HG03558 (cell line): ENCODE measurements at regions not wholly inside any gene's neighbourhood (a gene's known extent, or its start where the extent isn't known, plus 50 kb on each side); places are given as distances from the start of the nearest gene placed in this dataset.
"Not testable (repeated sequence)": the region's sequence is repeated elsewhere in the genome, so short reads cannot be mapped to it uniquely, and the experiment has no call there.

Experiments
- ATAC-seq: cut with Tn5 transposase; IDR thresholded peaks from one replicate; pipeline ENCODE4 v1.9.1; 2021; ENCODE audit warnings: moderate number of reproducible peaks; ENCODE audit not compliant: unreplicated experiment; ENCODE audit errors: extremely low read depth

DNA sequence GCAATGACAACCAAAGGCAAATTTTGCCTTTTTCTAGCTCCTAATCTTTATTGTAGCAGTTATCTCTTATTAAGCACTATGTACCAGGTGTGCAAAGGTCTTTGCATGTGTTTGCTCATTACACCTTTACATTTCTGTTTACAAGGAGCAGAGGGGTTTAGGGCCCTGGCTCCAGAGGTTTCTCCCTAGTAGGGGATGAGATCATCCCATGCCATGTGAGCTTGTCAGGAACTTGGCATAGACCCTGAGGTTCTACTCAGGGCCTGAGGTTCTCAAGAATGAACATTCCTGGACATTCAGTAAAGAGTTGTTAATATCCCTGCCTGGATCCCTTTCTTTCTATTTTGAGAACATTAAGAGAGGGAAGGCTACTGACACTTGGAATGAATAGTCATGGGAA is 292.0 kb downstream of the RPAP3 start:
- ATAC-seq = no peak

- ATAC-seq = no peak
These were observed 293.1 kb downstream of the RPAP3 start for GRCh38 chr12:47412601-47413236.

GRCh38 chr12:47411966-47412365 is 293.9 kb downstream of the RPAP3 start:
- ATAC-seq = no peak

DNA sequence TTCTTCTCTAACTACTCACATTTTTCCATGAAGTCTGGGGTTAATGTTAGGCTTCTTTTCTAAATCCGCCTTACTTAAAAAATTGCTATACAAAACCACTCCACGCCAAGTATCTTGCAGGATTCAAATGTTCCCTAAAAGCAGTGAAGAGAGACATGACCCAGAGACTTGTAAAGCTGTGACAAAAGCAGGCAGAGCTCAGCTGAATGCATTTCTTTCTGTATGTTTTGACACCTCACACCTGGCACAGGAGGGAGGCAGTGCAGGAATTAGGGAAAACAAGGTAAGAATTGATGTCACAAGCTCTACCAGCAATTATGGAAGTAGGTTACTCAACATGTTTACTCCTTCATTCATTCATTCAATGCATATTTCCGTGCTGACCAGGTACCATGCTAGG is 295.0 kb downstream of the RPAP3 start:
- no peak for ATAC-seq

GRCh38 chr12:47410383-47410782 is 295.4 kb downstream of the RPAP3 start:
- ATAC-seq = no peak

- no peak for ATAC-seq
These were observed 296.4 kb downstream of the RPAP3 start for GRCh38 chr12:47409310-47409987.

DNA sequence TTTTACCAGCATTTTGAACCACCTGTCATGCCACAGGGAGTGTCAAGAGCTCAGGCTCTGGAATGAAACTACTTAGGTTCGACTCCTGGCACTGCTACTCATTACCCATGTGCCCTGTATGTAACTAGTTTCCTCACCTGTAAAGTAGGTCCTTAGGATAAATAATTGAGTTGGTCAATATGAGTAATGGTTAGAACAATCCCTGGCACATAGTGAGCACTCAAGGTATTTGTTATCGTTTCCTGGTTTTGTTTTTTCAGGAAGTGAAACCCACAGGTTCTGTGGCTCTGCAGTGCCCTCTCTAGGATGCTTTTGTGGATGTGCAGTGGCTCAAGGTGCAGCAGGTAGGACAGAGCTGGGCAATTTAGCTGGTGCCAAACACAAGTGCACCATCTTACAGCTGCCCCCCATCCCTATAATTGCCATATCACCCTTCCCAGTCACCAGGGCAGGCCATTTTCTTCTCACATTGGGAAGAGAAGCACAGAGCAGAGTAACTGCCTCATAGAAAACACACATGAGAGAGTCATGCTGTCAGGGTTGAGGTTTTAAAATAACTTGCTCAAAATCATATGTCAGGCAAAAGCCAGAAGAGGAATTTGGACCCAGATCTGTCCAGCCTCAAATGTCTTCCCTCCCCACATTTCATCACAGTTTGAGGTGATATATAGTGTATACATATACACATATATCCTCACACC is 297.5 kb downstream of the RPAP3 start:
- ATAC-seq = peak; percentile 72

DNA sequence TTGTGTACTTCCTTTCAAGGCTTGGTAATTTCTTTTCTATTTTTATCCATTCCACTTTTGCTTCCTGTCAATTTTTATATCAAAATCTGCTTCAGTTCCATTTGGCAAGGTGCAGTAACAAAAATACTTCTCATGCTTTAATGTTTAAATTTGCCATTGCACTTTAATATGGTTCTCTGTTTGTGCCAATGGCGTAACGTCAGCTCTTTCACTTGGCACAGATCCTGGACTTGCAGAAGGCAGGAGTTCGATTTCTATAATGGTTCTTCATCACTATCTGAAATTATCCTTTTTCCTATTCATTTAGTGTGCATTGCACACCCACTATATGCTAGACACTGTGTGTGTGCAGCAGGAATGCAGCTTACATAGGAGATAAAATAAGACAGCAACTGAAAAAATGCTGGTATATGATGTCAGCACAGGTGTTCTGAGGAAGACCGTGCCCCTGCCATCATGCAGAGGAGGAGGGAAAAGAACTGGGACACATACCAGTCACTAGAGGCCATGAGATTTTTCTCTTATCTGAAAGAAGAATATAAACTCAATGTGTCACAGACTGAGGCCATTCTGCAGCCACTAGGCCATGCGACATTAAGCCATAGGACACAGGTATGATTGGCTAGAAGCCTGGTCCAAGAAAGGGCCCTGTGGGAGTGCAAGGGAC is 298.2 kb downstream of the RPAP3 start:
- ATAC-seq = no peak

DNA sequence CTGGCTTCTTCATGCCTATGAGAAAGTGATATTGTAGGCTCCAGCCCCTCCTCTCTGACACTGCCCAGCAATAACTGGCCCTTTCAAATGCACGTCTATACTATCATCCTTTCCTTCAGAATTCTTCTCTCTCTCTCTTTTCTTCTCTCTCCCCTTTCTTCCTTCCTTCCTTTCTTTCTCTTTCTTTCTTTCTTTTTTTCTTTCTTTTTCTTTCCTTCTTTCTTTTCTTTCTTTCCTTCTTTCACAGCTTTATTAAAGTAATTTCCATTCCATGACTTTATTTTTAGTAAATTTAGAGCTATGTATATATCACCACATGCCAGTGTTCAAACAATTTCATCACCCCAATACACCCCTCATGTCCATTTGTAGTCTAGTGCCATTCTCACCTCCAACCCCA is 302.1 kb downstream of the RPAP3 start:
- ATAC-seq = no peak

GRCh38 chr12:47401196-47401595 is 304.6 kb downstream of the RPAP3 start:
- not testable (repeated sequence) for ATAC-seq

DNA sequence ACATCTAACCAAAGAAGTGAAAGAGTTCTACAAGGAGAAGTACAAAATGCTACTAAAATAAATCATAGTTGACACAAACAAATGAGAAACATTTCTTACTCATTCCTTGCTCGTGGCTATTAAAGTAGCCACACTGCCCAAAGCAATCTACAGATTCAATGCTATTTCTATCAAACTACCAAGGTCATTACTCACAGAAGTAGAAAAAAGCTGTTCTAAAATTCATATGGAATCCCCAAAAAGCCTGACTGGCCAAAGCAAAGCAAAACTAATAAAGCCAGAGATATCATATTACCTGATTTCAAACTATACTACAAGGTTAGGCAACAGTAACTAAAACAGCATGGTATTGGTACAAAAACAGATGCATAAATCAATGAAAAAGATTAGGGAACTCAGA is 305.6 kb downstream of the RPAP3 start:
- ATAC-seq = no peak

DNA sequence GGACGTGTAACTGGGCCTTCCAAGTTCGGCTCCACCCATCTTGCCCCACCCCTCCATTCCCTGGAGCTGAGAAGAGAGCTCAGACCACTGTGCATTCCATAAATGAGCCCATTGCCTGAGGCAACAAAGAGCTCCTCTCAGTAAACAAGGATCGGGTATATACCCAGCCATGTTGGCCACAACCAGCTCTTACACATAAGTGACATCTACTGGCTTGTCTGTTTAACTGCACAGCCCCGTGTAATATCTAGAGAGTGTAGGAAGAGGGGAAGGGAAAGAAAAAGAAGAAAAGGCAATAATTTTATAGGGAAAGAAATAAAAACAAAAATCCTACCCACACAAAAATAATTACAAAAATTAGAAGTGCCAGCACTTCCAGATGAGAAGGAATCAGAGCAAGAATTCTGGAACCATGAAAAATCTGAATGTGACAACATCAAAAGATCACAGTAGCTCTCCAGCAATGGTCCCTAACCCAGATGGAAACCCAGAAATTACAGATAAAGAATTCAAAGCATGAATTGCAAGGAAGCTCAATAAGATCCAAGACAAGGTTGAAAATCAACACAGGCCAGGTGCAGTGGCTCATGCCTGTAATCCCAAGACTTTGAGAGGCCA is 308.1 kb downstream of the RPAP3 start:
- no peak for ATAC-seq

GRCh38 chr12:47396902-47397663 is 308.7 kb downstream of the RPAP3 start:
- no peak for ATAC-seq

GRCh38 chr12:47394070-47394469 is 311.8 kb downstream of the RPAP3 start:
- ATAC-seq = no peak

DNA sequence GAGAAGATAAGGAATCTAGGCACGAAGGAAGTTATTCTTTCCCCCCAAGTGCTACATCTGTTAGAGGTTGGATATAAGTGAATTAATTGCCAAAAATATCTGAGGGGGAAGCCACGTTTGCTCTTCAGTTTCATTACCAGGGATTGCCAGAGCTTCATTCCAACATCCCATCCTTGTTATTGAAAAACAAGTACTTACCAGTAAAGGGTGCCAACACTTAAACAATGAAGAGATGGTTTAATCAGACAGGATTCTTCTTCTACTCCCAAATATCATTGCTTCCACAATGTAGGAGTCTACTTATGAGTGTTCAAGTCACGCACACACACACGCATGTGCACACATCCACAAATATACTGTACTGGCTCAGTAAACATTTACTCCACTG is 312.4 kb downstream of the RPAP3 start:
- no peak for ATAC-seq

GRCh38 chr12:47391566-47391965 is 311.8 kb upstream of the AMIGO2 start:
- no peak for ATAC-seq

DNA sequence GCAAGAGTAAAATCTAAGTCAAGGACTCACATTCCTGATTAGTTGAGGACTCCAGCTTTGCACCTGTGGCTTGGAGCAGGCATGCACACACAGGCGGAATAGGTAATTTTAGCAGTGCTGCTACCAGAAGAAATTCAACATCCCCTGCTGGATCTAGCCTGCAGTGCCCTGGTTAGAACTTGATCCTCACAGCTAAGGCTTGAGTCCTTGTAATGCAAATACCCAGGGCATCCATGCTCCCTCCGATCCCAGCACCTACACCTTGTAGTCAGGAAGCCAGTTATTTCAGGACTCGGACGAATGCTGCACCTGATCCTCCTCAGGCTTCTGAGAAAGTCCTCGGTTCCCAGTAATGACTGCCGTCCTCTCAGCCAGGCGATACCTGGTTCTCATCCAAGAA is 309.0 kb upstream of the AMIGO2 start:
- no peak for ATAC-seq

- ATAC-seq = no peak
These were observed 308.2 kb upstream of the AMIGO2 start for GRCh38 chr12:47387994-47388393.

GRCh38 chr12:47385653-47386052 is 305.9 kb upstream of the AMIGO2 start:
- ATAC-seq = no peak

DNA sequence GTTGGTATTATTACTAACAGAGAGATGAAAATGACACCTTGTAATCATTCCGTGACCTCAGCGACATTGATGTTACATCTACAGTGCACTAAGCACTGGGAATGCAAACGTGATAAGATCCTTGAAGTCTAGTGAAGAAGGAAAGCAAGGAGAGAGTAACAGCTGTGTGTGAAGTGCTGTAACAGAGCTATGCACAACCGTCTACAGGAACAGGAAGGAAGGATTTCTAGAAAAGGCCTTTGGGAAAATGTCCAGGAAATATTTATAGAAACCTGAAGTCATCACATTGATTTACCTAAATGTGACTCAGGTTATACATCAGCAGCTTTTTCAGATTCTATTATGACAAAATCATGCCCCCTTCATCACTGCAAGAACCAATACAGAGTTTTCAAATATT is 304.2 kb upstream of the AMIGO2 start:
- no peak for ATAC-seq
